Activated naive CD4-positive, alpha-beta T cell treated with anti-CD3 and anti-CD28 coated beads, Interleukin-2, amount 10 ng/mL, durations not matched to agents 7 days and 5 days (primary cell): ENCODE measurements at regions not wholly inside any gene's neighbourhood (a gene's known extent, or its start where the extent isn't known, plus 50 kb on each side); places are given as distances from the start of the nearest gene placed in this dataset.
"Not testable (repeated sequence)": the region's sequence is repeated elsewhere in the genome, so short reads cannot be mapped to it uniquely, and the experiment has no call there.

ENCODE experiments used
- CTCF ChIA-PET: fragments of 350-600 bp; sonication (Branson Sonifier 250); formaldehyde crosslinking; loops from one replicate; lab custom pipeline; 2021; ENCODE audit warnings: antibody characterized with exemption; lab: Charles Lee
- DNase-seq: peaks from one replicate; pipeline ENCODE4 v3.0.0-alpha.2; 2020
- H3K27ac Mint-ChIP-seq: one replicate; pipeline ENCODE4 v1.8.0; 2021; ENCODE audit warnings: mild to moderate bottlenecking, moderate library complexity, mixed read lengths
- H3K27me3 Mint-ChIP-seq: one replicate; pipeline ENCODE4 v1.8.0; 2021; ENCODE audit warnings: mild to moderate bottlenecking, mixed read lengths
- H3K36me3 Mint-ChIP-seq: one replicate; pipeline ENCODE4 v1.8.0; 2021; ENCODE audit warnings: mixed read lengths
- H3K4me1 Mint-ChIP-seq: one replicate; pipeline ENCODE4 v1.8.0; 2021; ENCODE audit warnings: mixed read lengths
- H3K4me3 Mint-ChIP-seq: one replicate; pipeline ENCODE4 v1.8.0; 2021; ENCODE audit warnings: mild to moderate bottlenecking, moderate library complexity, mixed read lengths
- H3K9me3 Mint-ChIP-seq: one replicate; pipeline ENCODE4 v1.8.0; 2021; ENCODE audit warnings: mixed read lengths

DNA sequence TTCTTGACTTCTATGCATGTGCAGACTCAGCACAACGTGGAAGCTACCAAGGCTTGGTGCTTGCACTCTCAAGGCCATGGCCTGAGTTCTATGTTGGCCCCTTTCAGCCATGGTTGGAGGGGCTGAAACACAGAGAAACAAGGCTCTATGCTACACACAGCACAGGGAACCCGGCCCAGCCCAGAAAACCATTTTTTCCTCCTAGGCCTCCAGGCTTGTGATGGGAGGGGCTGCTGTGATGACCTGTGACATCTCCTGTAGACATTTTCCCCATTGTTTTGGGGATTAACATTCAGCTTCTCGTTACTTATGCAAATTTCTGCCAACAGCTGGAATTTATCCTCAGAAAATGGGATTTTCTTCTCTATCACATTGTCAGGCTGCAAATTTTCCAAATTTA, 678.7 kb downstream of the KCNJ18 start:
- peaks cover 40% of the 10 kb centered on the region for H3K9me3 Mint-ChIP-seq
- H3K4me1 Mint-ChIP-seq, CTCF ChIA-PET, H3K36me3 Mint-ChIP-seq, H3K4me3 Mint-ChIP-seq, H3K27me3 Mint-ChIP-seq, H3K27ac Mint-ChIP-seq, DNase-seq: not testable (repeated sequence)

DNA sequence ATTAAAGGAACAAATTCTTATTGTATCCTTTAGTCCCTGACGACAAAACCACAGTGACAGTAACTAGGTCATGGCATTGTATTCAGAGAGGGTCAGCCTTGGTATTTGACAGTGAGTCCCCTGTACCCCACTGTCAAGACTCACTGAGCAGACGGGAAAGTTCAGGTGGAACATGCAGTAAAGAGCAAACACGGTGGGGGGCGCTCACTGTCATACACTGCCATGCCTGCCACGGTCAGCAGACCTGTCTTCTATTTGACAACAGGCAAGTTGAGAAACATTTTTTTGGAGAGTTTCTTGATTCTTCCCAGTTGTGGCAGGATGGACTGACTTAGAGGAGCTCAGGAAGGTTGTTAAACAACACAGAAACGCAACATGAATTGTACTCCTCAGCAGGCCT, 681.6 kb downstream of the KCNJ18 start:
- Mint-ChIP-seq H3K4me1 (no peaks in the 10 kb centered on the region), H3K27ac (no peak overlapping the region), H3K4me3 (no peak overlapping the region), H3K9me3 (peaks cover 35% of the 10 kb centered on the region), H3K36me3 (no peaks in the 10 kb centered on the region), H3K27me3 (no peaks in the 10 kb centered on the region)
- no peak for DNase-seq
- CTCF ChIA-PET = no interaction called here

DNA sequence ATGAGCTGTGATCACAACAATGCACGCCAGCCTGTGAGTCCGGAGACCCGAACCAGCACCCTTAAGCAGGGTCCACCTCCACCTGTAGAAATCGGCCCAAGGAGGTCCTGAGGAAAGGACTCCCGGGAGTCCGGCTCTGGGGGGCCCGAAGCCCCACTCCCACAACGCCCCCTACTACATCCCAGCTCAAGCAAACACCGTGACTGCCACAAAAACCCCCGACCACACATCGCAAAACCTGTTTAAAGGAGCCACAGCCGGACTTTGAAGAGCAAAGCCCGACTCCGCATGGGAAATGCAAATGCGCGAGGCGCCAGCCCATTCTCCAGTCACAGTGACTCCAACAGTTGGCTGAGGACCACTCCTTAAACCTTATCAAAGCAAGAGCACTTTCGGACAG, 682.4 kb downstream of the KCNJ18 start:
- H3K4me3 Mint-ChIP-seq = no peak overlapping the region
- peaks cover 34% of the 10 kb centered on the region for H3K9me3 Mint-ChIP-seq
- no peak overlapping the region for H3K27ac Mint-ChIP-seq
- DNase-seq = no peak
- CTCF ChIA-PET = no interaction called here
- no peaks in the 10 kb centered on the region for H3K27me3 Mint-ChIP-seq
- no peaks in the 10 kb centered on the region for H3K36me3 Mint-ChIP-seq
- no peaks in the 10 kb centered on the region for H3K4me1 Mint-ChIP-seq

DNA sequence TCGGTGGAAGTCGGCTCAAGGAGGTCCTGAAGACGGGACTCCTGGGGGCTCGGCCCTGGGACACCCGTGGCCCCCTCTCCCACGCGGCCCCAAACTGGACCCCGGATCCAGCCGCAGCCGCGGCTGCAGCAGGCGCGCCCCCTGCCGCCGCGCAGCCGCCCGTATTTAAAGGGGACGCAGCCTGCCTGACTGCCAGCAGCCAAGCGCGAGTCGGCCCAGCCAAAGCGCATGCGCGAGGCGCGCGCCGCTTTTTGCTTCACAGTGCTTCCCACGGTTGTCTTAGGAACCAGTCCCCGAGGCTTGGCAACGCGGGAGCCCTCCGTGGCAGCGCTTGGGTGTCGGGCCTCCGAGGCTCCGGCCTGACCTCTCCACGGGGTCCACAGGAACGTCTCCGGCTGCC, 684.4 kb downstream of the KCNJ18 start:
- DNase-seq, H3K4me1 Mint-ChIP-seq, H3K27me3 Mint-ChIP-seq, CTCF ChIA-PET, H3K4me3 Mint-ChIP-seq, H3K27ac Mint-ChIP-seq, H3K36me3 Mint-ChIP-seq: not testable (repeated sequence)
- H3K9me3 Mint-ChIP-seq = peaks cover 21% of the 10 kb centered on the region

DNA sequence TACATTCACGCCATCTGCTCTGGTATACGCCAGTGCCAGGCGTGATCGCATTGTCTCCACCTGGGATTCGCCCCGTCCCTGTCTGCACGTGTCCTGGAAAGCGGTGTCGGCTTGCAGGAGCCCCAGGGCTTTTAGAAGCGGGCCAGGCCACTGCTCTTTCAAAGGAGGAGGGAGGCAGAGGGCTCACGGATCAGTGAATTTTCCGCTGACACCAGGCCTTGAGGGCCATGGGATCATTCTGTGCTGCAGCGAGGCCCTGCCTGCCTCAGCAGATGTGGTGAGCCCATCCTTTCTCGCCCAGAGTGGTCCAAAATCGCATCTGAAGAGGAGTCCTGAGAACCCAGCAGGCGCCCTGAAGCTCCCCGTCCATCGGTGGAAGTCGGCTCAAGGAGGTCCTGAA, 686.4 kb downstream of the KCNJ18 start:
- H3K4me3 Mint-ChIP-seq, H3K4me1 Mint-ChIP-seq, DNase-seq, H3K27me3 Mint-ChIP-seq, H3K27ac Mint-ChIP-seq, CTCF ChIA-PET, H3K36me3 Mint-ChIP-seq: not testable (repeated sequence)
- H3K9me3 Mint-ChIP-seq = peaks cover 12% of the 10 kb centered on the region

GRCh38 chr17:22381589-22381988, 689.3 kb downstream of the KCNJ18 start:
- DNase-seq, H3K9me3 Mint-ChIP-seq, H3K36me3 Mint-ChIP-seq, H3K4me1 Mint-ChIP-seq, H3K27me3 Mint-ChIP-seq, H3K4me3 Mint-ChIP-seq, H3K27ac Mint-ChIP-seq, CTCF ChIA-PET: not testable (repeated sequence)

DNA sequence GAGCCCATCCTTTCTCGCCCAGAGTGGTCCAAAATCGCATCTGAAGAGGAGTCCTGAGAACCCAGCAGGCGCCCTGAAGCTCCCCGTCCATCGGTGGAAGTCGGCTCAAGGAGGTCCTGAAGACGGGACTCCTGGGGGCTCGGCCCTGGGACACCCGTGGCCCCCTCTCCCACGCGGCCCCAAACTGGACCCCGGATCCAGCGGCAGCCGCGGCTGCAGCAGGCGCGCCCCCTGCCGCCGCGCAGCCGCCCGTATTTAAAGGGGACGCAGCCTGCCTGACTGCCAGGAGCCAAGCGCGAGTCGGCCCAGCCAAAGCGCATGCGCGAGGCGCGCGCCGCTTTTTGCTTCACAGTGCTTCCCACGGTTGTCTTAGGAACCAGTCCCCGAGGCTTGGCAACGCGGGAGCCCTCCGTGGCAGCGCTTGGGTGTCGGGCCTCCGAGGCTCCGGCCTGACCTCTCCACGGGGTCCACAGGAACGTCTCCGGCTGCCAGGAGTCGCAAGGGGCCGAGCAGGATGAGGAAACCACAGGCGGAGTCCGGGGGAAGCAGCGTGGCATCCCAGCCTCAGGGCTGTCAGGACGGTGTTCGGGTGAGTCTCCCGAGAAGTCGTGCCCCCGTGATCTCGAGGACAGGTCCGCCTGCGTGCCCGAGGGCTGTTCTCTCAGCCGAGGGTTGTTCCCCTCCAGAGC, 691.6 kb downstream of the KCNJ18 start:
- H3K27ac Mint-ChIP-seq, DNase-seq, H3K36me3 Mint-ChIP-seq, H3K4me3 Mint-ChIP-seq, CTCF ChIA-PET, H3K4me1 Mint-ChIP-seq, H3K9me3 Mint-ChIP-seq, H3K27me3 Mint-ChIP-seq: not testable (repeated sequence)

DNA sequence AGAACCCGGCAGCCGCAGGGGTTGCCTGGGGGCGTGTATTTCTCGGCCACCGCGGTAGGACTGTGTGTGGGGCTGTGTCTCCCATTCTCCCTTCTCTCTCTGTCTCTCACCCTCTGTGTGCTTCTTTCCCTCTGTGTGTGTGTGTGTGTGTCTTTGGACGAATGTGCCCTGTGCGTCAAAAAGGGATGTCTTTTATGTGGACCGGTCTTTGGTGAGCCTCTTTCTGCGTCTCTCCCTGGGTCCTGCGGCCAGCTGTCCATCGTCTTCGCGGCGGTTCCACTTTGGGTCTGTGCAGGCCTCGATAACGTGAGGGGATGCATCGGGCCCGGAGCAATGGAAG, 692.1 kb downstream of the KCNJ18 start:
- CTCF ChIA-PET, H3K27ac Mint-ChIP-seq, H3K36me3 Mint-ChIP-seq, H3K4me3 Mint-ChIP-seq, H3K9me3 Mint-ChIP-seq, H3K4me1 Mint-ChIP-seq, H3K27me3 Mint-ChIP-seq, DNase-seq: not testable (repeated sequence)

DNA sequence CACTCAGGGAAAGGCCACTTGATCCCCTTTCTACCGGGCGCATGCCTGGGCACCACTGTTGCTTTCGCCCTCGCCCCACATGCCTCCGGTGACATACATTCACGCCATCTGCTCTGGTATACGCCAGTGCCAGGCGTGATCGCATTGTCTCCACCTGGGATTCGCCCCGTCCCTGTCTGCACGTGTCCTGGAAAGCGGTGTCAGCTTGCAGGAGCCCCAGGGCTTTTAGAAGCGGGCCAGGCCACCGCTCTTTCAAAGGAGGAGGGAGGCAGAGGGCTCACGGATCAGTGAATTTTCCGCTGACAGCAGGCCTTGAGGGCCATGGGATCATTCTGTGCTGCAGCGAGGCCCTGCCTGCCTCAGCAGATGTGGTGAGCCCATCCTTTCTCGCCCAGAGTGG, 706.1 kb downstream of the KCNJ18 start:
- H3K9me3 Mint-ChIP-seq, H3K27ac Mint-ChIP-seq, CTCF ChIA-PET: not testable (repeated sequence)

GRCh38 chr17:22399037-22399436, 706.7 kb downstream of the KCNJ18 start:
- H3K27me3 Mint-ChIP-seq, H3K27ac Mint-ChIP-seq, H3K36me3 Mint-ChIP-seq, H3K4me3 Mint-ChIP-seq, DNase-seq, H3K4me1 Mint-ChIP-seq, H3K9me3 Mint-ChIP-seq, CTCF ChIA-PET: not testable (repeated sequence)

More for the DNA sequence above, 706.1 kb downstream of the KCNJ18 start:
- not testable (repeated sequence) for H3K4me3 Mint-ChIP-seq, H3K36me3 Mint-ChIP-seq, H3K4me1 Mint-ChIP-seq, DNase-seq, H3K27me3 Mint-ChIP-seq

DNA sequence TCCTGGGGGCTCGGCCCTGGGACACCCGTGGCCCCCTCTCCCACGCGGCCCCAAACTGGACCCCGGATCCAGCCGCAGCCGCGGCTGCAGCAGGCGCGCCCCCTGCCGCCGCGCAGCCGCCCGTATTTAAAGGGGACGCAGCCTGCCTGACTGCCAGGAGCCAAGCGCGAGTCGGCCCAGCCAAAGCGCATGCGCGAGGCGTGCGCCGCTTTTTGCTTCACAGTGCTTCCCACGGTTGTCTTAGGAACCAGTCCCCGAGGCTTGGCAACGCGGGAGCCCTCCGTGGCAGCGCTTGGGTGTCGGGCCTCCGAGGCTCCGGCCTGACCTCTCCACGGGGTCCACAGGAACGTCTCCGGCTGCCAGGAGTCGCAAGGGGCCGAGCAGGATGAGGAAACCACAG, 712.8 kb downstream of the KCNJ18 start:
- H3K9me3 Mint-ChIP-seq, CTCF ChIA-PET, H3K27me3 Mint-ChIP-seq, H3K4me1 Mint-ChIP-seq, DNase-seq, H3K27ac Mint-ChIP-seq, H3K4me3 Mint-ChIP-seq, H3K36me3 Mint-ChIP-seq: not testable (repeated sequence)

DNA sequence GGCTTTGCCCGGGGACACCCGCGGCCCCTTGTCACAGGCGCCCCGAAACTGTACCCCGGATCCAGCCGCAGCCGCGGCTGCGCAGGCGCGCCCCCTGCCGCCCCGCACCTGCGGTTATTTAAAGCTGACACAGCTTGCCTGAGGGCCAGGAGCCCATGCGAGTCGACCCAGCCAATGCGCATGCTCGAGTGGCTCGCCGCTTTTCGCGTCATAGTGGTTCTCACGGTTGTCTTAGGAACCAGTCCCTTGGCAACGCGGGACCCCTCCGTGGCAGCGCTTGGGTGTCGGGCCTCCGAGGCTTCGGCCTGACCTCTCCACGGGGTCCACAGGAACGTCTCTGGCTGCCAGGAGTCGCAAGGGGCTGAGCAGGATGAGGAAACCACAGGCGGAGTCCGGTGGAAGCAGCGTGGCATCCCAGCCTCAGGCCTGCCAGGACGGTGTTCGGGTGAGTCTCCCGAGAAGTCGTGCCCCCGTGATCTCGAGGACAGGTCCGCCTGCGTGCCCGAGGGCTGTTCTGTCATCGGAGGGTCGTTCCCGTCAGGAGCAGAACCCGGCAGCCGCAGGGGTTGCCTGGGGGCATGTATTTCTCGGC, 716.9 kb downstream of the KCNJ18 start:
- CTCF ChIA-PET = no interaction called here

GRCh38 chr17:22410136-22410535, 717.8 kb downstream of the KCNJ18 start:
- no peaks in the 10 kb centered on the region for H3K4me1 Mint-ChIP-seq
- peaks cover 2% of the 10 kb centered on the region for H3K36me3 Mint-ChIP-seq
- H3K4me3 Mint-ChIP-seq = no peak overlapping the region
- H3K27me3 Mint-ChIP-seq = no peaks in the 10 kb centered on the region
- no peak for DNase-seq
- CTCF ChIA-PET = no interaction called here
- peaks cover 28% of the 10 kb centered on the region for H3K9me3 Mint-ChIP-seq
- no peak overlapping the region for H3K27ac Mint-ChIP-seq

More for the DNA sequence above, 716.9 kb downstream of the KCNJ18 start:
- no peak overlapping the region for H3K27ac Mint-ChIP-seq
- H3K27me3 Mint-ChIP-seq = no peaks in the 10 kb centered on the region
- H3K36me3 Mint-ChIP-seq = peaks cover 2% of the 10 kb centered on the region
- H3K4me1 Mint-ChIP-seq = no peaks in the 10 kb centered on the region
- peaks cover 28% of the 10 kb centered on the region for H3K9me3 Mint-ChIP-seq
- no peak for DNase-seq
- no peak overlapping the region for H3K4me3 Mint-ChIP-seq

- CTCF ChIA-PET = no interaction called here
- Mint-ChIP-seq H3K9me3 (peaks cover 35% of the 10 kb centered on the region), H3K27me3 (no peaks in the 10 kb centered on the region)
Observed at GRCh38 chr17:22411185-22411784, 719.0 kb downstream of the KCNJ18 start.

GRCh38 chr17:22435231-22435974, 743.1 kb downstream of the KCNJ18 start:
- no peak overlapping the region for H3K27ac Mint-ChIP-seq

More at GRCh38 chr17:22411185-22411784, 719.0 kb downstream of the KCNJ18 start:
- DNase-seq = no peak
- Mint-ChIP-seq H3K27ac (no peak overlapping the region), H3K4me1 (no peaks in the 10 kb centered on the region), H3K4me3 (no peak overlapping the region), H3K36me3 (peaks cover 2% of the 10 kb centered on the region)

More at GRCh38 chr17:22435231-22435974, 743.1 kb downstream of the KCNJ18 start:
- Mint-ChIP-seq H3K4me3 (no peak overlapping the region), H3K9me3 (peaks cover 24% of the 10 kb centered on the region), H3K36me3 (no peaks in the 10 kb centered on the region), H3K4me1 (no peaks in the 10 kb centered on the region), H3K27me3 (no peaks in the 10 kb centered on the region)
- CTCF ChIA-PET = no interaction called here
- DNase-seq = no peak
